ENCODE measurements at regions not wholly inside any gene's neighbourhood (a gene's known extent, or its start where the extent isn't known, plus 50 kb on each side); places are given as distances from the start of the nearest gene placed in this dataset.

- 80 to 83% methylated on average over 6 of the region's 6 CpGs for WGBS, 2 donors
Measured at GRCh38 chr9:96075111-96075510, 199.6 kb downstream of the ERCC6L2 start.

GRCh38 chr9:96073531-96074480 lies 198.3 kb downstream of the ERCC6L2 start:
- H3K4me3 ChIP-seq, result no peak overlapping the region
- H3K36me3 ChIP-seq, result no peaks in the 10 kb centered on the region
- peak in 1 of 4 donors; percentile 39 for TF ChIP-seq EP300 (IDR thresholded peaks at IDR 0.05)
- no peak for TF ChIP-seq CTCF (IDR thresholded peaks at IDR 0.05)
- no peak for TF ChIP-seq POLR2A (IDR thresholded peaks at IDR 0.05)
- no peak for TF ChIP-seq POLR2AphosphoS5 (IDR thresholded peaks at IDR 0.05)
- H3K27me3 ChIP-seq, result no peaks in the 10 kb centered on the region
- DNase-seq (peak in 1 of 2 donors; percentile 44), ATAC-seq (ENCODE audit: low FRiP score in 2 of 2) (no peak)
- no peak overlapping the region for H3K27ac ChIP-seq
- H3K9me3 ChIP-seq, result no peaks in the 10 kb centered on the region
- 56 to 67% methylated on average over 11 of the region's 11 CpGs for WGBS, 2 donors
- H3K4me1 ChIP-seq, result peaks cover 0 to 5% (median 0%) of the 10 kb centered on the region in 4 donors

More at GRCh38 chr9:96075111-96075510, 199.6 kb downstream of the ERCC6L2 start:
- peaks cover 0 to 5% (median 0%) of the 10 kb centered on the region in 4 donors for H3K4me1 ChIP-seq
- no peak for DNase-seq
- no peaks in the 10 kb centered on the region for H3K9me3 ChIP-seq
- ATAC-seq (ENCODE audit: low FRiP score in 2 of 2), result no peak
- no peak overlapping the region for H3K27ac ChIP-seq
- H3K27me3 ChIP-seq, result no peaks in the 10 kb centered on the region
- TF ChIP-seq EP300 (IDR thresholded peaks at IDR 0.05) (no peak), POLR2A (IDR thresholded peaks at IDR 0.05) (no peak), POLR2AphosphoS5 (IDR thresholded peaks at IDR 0.05) (no peak), CTCF (IDR thresholded peaks at IDR 0.05) (no peak)
- no peak overlapping the region for H3K4me3 ChIP-seq
- no peaks in the 10 kb centered on the region for H3K36me3 ChIP-seq

- DNase-seq (no peak), ATAC-seq (ENCODE audit: low FRiP score in 2 of 2) (no peak)
- WGBS, 2 donors, result 86 to 88% methylated on average over 6 to 8 of the region's 8 CpGs
- Histone ChIP-seq H3K36me3 (no peaks in the 10 kb centered on the region), H3K9me3 (no peaks in the 10 kb centered on the region), H3K4me3 (no peak overlapping the region), H3K27ac (no peak overlapping the region), H3K27me3 (no peaks in the 10 kb centered on the region), H3K4me1 (peaks cover 0 to 5% (median 0%) of the 10 kb centered on the region in 4 donors)
- no peak for TF ChIP-seq POLR2AphosphoS5 (IDR thresholded peaks at IDR 0.05)
- TF ChIP-seq CTCF (IDR thresholded peaks at IDR 0.05), result no peak
Measured at GRCh38 chr9:96072930-96073329, 197.4 kb downstream of the ERCC6L2 start.

- no peak for ATAC-seq (ENCODE audit: low FRiP score in 2 of 2)
- H3K4me1 ChIP-seq, result peaks cover 0 to 5% (median 0%) of the 10 kb centered on the region in 4 donors
- no peak overlapping the region for H3K27ac ChIP-seq
- DNase-seq, result no peak
- H3K27me3 ChIP-seq, result no peaks in the 10 kb centered on the region
- peak in 1 of 6 experiments; percentile 5 for TF ChIP-seq CTCF (IDR thresholded peaks at IDR 0.05)
- no peak for TF ChIP-seq POLR2AphosphoS5 (IDR thresholded peaks at IDR 0.05)
- H3K4me3 ChIP-seq, result no peak overlapping the region
- no peaks in the 10 kb centered on the region for H3K9me3 ChIP-seq
- H3K36me3 ChIP-seq, result no peaks in the 10 kb centered on the region
- 82 to 83% methylated on average over 4 of the region's 4 CpGs for WGBS, 2 donors
Measured at GRCh38 chr9:96071815-96072124, 196.3 kb downstream of the ERCC6L2 start.
